Activated T-helper 9 cell treated with anti-CD3 and anti-CD28 coated beads, Interleukin-2, amount 50 U/mL, for 16 hours (primary cell): ENCODE measurements at regions not wholly inside any gene's neighbourhood (a gene's known extent, or its start where the extent isn't known, plus 50 kb on each side); places are given as distances from the start of the nearest gene placed in this dataset.
"Not testable (repeated sequence)": the region's sequence is repeated elsewhere in the genome, so short reads cannot be mapped to it uniquely, and the experiment has no call there.

Experiments
- DNase-seq: peaks from one replicate; pipeline ENCODE4 v3.0.0-alpha.2; 2020; ENCODE audit warnings: low read depth

DNA sequence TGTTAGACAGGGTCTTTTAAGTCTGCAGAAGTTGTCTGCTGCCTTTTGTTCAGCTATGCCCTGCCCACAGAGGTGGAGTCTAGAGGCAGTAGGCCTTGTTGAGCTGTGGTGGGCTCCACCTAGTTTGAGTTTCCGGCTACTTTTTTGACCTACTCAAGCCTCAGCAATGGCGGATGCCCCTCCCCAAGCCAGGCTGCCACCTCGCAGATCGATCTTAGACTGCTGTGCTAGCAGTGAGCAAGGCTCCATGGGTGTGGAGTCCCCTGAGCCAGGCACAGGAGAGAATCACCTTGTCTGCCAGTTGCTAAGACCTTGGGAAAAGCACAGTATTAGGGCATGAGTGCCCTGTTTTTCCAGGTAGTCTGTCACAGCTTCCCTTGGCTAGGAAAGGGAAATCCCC lies 664.6 kb upstream of the DPPA4 start:
- DNase-seq: not testable (repeated sequence)

DNA sequence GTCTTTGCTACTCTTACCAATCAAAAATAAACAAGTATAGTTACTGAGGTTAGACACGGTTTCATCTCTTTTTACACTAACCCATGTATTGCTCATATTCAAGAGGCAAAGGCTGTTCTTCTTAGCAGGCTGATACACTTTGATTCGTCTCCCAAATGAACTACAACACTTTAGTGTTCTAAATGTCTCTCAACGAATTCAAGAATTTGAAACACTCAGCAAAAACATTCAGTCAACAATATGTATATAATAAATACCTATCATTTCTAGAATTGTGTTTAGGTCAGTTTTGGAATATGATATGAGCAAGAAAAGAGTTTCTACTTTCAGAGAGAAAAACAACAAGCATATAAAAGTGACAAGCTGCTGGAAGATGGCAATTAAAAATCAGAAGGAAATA lies 669.6 kb upstream of the DPPA4 start:
- DNase-seq: no peak

DNA sequence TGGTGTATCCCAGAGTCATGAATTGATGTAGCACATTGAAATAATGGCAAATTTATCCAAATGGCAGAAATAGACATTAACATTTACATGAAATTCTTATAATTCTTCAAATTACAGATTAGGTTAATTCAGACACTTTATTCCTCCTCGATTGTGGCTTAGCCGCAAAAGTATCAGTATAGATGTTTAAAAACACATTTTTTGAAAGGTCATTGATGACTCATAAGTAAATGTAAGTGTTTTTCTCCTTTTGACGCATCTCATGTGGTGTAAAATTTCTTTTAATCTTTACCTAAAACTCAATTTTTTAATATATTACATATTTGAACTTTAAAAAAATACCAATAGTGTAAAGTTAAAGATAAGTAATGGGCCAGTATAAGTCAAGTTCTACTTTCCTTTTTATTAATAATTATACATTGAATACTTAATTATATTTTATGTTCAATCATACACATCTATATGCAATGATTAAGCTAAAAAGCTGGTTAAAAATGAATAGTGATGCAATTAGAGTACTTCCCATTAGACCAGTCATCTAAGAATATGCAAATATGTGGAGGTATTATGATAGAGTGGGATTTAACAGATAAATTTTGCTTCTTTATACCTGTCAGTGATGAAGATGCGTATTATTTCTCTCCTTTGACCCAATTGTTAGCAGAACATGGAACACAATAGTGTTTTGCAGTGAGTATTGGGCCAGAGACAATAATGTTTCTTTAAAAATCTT lies 678.1 kb upstream of the DPPA4 start:
- DNase-seq: no peak

GRCh38 chr3:110016235-110016815 lies 679.0 kb upstream of the DPPA4 start:
- DNase-seq: no peak

DNA sequence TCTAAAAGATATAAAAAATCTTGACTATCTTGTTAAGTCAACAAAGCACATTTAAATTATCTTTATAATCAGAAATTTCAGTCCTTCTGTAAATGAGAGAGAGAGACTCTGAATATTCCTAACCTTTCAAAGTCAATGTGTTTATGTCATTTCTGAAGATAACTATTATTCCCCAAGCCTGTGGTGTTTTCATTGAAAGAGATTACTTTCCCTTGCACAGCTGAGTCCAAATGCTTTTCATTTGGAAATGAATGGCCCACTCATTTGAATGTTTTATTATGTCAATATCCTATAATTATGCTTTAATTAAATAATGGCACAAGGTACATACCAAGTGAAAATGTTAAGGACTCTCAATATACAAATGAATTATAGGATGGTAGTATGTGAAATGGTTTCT lies 680.0 kb upstream of the DPPA4 start:
- DNase-seq: no peak

DNA sequence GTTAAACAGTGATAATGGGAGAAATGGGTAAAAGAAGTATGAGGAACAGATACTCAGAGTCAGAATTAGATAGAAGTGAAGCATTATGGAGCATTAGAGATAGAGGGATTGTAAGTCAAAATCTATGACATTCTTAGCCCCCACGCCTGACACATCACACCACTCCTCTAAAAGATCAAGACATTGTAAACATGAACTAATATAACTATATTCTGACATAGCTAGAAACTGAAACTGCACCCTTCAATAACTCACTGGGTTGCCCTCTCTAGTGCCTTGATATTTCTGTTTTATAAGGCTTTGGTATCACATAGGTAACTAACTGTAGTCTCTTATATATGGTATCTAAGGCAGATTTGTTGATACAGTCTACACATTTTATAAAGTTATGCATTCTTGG lies 684.3 kb upstream of the DPPA4 start:
- no peak for DNase-seq

- DNase-seq: not testable (repeated sequence)
These were observed 685.7 kb upstream of the DPPA4 start for GRCh38 chr3:110023022-110023421.

DNA sequence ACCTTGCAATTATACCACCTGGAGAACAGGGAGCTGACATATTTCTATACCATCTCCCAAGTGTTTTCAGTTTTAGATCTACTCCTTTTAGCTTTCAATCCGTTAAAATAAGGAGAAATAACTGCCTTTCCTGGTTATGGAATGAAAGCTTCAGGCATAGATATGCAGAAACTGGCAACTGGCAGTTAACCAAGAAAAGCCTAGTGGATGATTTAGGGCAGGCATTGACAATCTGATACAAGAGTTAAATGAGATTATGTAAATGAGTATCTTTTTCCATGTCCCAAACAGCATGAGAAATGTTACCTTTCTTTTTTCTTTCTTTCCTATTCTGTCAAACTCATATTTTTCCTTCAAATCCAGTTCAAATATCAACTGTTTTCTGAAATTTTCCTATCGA lies 689.1 kb upstream of the DPPA4 start:
- DNase-seq: no peak

GRCh38 chr3:110027446-110028080 lies 690.2 kb upstream of the DPPA4 start:
- DNase-seq: no peak

DNA sequence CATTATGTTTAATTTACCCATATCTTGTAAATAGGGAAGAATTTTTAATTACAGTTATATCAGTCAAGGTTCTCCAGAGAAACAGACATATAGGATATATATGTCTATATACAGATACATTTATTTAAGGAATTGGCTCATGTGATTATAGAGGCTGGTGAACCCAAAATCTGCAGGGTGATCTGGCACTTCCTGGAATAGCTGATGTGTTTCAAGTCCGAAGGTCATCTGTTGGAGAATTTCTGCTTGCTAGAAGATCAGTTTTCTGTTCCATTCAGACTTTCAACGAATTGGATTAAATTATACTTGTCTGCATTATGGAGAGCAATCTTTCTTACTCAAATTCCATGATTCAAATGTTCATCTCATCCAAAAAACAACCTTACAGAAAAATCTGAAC lies 694.6 kb upstream of the DPPA4 start:
- DNase-seq: no peak

GRCh38 chr3:110059431-110059830 lies 722.1 kb upstream of the DPPA4 start:
- DNase-seq: no peak

- no peak for DNase-seq
These were observed 725.4 kb upstream of the DPPA4 start for GRCh38 chr3:110062716-110063115.

DNA sequence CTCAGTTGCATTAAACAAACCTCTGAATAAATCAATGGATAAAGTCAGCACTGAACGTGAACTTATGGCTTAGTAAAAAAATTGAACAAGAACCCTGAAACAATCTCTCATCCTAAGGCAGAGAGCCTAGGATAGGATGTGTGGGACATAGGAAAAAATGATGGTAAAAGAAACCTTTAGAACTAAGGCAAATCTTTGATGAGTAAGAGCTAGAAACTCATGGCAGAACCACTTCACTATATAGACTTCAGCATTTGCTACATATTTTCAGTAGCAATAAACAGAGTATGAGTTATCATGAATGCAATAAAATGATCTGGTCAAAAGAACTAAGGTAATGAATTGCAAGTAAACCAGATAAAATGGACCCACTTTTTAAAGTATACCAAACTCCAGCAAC lies 725.8 kb upstream of the DPPA4 start:
- DNase-seq: no peak

DNA sequence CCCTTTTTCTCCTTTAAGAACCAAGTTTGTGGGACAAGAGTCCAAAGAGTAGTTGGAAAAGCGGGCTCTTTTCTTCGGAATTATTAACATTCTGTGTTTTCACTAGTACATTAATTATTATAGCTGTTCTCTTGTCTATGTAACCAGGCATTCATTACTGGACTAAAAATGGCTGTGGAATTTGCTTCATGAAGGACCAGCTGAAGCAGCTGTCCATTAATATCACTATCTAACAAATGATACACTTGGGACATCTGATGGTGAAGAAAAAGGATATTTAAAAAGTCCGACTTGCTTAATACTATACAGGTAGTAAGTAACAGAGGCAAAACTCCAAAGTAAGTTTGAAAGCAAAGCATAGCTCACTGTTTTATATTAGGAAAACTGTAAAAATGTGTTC lies 728.9 kb upstream of the DPPA4 start:
- no peak for DNase-seq

- no peak for DNase-seq
These were observed 730.2 kb upstream of the DPPA4 start for GRCh38 chr3:110067527-110067926.

DNA sequence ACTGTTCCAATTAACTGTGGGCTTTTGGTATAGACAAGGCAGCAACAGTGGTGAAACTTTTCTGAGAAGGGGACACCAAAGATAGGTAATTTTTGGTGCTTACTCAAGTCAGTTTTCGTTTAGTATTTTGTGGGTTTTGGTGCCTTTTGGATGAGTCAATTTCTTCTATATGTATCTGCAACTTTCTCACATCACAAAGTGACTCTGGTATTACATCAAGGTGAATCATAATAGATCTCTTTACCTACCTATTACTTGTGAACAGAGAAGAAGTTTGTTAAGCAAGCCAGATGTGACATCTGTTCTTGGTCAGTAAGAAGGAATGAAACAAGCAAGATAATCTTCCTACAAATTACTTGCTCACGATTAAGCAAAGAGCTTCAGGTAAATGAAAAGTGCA lies 732.4 kb upstream of the DPPA4 start:
- DNase-seq: no peak

- DNase-seq: no peak
These were observed 733.0 kb upstream of the DPPA4 start for GRCh38 chr3:110070161-110070916.

- no peak for DNase-seq
These were observed 736.7 kb upstream of the DPPA4 start for GRCh38 chr3:110074095-110074494.

DNA sequence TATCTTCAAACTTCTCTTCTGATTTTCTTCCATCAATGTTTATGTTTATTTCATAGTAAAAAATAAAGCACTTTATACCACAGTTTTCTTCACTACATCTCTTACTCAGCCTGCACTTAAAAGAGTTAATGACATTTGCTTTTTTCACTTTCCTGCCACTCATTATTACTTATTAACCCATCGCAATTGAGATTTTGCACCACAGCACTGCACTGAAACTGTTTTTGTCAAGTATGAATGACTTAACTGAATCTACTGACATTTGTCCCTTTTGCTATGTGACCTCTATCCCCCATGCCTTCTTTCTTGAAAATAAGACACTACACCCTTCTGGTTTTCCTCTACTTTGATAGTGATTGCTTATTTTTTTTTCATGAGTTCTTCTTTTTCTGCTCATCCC lies 739.7 kb upstream of the DPPA4 start:
- no peak for DNase-seq

DNA sequence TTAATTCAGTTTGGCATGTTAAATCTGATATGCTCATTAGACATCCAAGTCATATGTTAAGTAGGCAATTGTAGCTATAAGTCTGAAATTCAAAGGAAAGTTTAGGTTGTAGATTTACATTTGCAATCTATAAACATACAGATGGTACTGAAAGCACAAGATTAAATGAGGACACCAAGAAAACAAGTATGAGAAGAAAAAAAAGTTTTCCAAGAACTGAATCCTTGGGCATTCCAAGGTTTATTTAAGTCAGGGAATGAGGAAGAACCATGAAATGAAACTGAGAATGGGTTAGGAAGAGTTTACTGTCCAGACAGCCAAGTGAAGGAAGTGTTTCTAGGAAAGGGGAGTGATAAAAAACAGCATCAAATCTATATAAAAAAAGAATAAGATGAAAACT lies 756.1 kb upstream of the DPPA4 start:
- DNase-seq: no peak

DNA sequence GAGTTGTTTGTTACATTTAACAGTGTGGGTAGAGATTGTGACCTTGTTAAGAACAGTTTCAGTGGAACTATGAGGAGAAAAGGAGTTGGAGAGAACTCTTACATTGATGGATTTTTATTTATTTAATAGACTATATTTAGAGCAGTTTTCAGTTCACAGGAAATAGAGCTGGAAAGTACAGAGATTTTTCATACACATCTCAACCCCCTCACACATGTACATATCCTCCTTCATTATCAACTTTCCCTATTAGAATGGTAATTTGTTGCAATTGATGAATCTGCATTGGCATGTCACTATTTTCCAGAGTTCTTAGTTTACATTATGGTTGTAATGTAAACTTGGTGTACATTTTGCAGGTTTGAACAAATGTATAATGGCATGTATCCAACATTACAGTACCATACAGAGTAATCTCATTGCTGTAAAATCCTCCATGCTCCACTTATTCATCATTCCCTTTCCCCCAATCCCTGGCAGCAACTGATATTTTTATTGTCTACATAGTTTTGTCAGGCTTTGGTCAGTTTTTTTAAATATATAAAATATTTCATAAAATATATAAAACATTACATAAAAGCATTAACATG lies 756.6 kb upstream of the DPPA4 start:
- DNase-seq: no peak

GRCh38 chr3:110099711-110100110 lies 762.4 kb upstream of the DPPA4 start:
- DNase-seq: no peak

GRCh38 chr3:110101361-110101760 lies 764.0 kb upstream of the DPPA4 start:
- DNase-seq: no peak
